Esophagus (tissue), 2 donors: ENCODE measurements at regions not wholly inside any gene's neighbourhood (a gene's known extent, or its start where the extent isn't known, plus 50 kb on each side); places are given as distances from the start of the nearest gene placed in this dataset.

Experiments
- H3K27ac ChIP-seq, 2 donors: one replicate each; pipeline ENCODE4 v1.5.1; 2013; ENCODE audit warnings: low read depth in 2 of 2, mild to moderate bottlenecking in 2 of 2, inconsistent platforms in 1 of 2, low read length in 1 of 2, moderate library complexity in 1 of 2
- H3K27me3 ChIP-seq, 2 donors: one replicate each; pipeline ENCODE4 v1.6.1; 2013; ENCODE audit warnings: low read length in 2 of 2, control low read depth in 1 of 2, mild to moderate bottlenecking in 1 of 2; ENCODE audit not compliant: insufficient read depth in 2 of 2, control insufficient read depth in 1 of 2
- H3K36me3 ChIP-seq, 2 donors: one replicate each; pipeline ENCODE4 v1.6.1; 2013; ENCODE audit warnings: low read length in 1 of 2; ENCODE audit not compliant: control insufficient read depth in 2 of 2, insufficient read depth in 2 of 2
- H3K4me1 ChIP-seq, 2 donors: one replicate each; pipeline ENCODE4 v1.6.1; 2013; ENCODE audit warnings: low read length in 1 of 2; ENCODE audit not compliant: control insufficient read depth in 2 of 2, insufficient read depth in 2 of 2
- H3K4me3 ChIP-seq, 2 donors: one replicate each; pipeline ENCODE4 v1.5.1; 2013; ENCODE audit warnings: low read length in 2 of 2, mild to moderate bottlenecking in 2 of 2, low read depth in 1 of 2, moderate library complexity in 1 of 2
- H3K9me3 ChIP-seq, 2 donors: one replicate each; pipeline ENCODE4 v1.6.1; 2013; ENCODE audit warnings: mild to moderate bottlenecking in 2 of 2, low read depth in 1 of 2, low read length in 1 of 2, moderate library complexity in 1 of 2; ENCODE audit not compliant: control insufficient read depth in 2 of 2, insufficient read depth in 1 of 2
- WGBS, 2 donors: extraction: QIAGEN DNeasy Blood & Tissue Kit; methylation state at CpG; one replicate each; pipeline ENCODE4 v1.1.7; 2013; 5-methylcytosine and 5-hydroxymethylcytosine counted together
- donor health status: healthy with polysubstance abuse.
- donor health status: Bipolar disorder and iron deficiency.

DNA sequence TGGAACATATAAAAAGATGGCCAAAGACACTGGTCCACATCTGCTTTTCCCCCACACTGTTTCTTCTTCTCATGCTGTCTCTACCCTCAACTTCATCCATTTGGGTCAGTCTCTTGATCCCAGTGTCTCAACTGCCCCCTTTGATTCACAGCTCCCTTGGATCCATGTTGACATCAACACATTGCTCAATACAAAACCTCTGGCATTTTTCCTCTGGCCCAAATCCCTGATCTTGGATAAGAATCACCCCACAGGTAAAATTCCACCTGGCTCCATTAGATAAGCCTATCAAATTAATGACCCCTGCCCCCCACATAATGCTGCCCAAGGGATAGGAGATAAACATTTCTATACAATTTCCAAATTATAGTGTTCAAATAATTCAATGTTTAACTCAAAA, 229.8 kb downstream of the TLE1 start:
- Histone ChIP-seq H3K4me1 (no peaks in the 10 kb centered on the region), H3K27me3 (no peaks in the 10 kb centered on the region), H3K9me3 (no peaks in the 10 kb centered on the region), H3K36me3 (no peaks in the 10 kb centered on the region), H3K4me3 (no peak overlapping the region), H3K27ac (no peak overlapping the region)

DNA sequence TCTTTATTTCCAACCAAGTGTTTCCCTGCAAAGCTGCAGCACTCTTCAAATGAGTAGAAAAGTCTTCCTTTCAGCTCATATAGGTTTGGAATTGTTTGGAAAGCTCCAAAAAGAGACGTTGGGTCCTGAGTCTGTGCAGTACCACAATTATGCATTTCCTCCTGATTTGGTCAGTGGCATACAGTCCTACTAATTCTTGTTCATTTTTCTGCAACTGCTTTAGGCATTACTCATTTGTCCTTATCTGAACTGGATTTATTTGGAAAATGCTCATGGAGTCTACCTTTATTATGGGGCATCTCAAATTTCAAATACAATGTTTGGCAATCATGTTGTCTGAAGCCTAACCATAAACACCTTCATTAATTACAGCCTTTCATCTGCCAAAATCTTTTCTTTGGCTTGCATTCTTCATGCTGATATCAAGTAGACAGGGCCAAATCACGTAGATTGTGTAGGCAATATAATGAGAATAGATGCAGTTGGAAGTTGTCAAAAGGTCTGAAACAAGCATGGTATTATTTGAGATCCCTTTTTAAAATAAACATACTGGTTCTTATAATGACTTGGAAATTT, 232.8 kb downstream of the TLE1 start:
- H3K36me3 ChIP-seq = no peaks in the 10 kb centered on the region
- H3K27me3 ChIP-seq = no peaks in the 10 kb centered on the region
- no peak overlapping the region for H3K4me3 ChIP-seq
- H3K9me3 ChIP-seq = no peaks in the 10 kb centered on the region
- no peaks in the 10 kb centered on the region for H3K4me1 ChIP-seq
- WGBS, 2 donors = 53 to 59% methylated on average over 2 of the region's 2 CpGs
- H3K27ac ChIP-seq = no peak overlapping the region

DNA sequence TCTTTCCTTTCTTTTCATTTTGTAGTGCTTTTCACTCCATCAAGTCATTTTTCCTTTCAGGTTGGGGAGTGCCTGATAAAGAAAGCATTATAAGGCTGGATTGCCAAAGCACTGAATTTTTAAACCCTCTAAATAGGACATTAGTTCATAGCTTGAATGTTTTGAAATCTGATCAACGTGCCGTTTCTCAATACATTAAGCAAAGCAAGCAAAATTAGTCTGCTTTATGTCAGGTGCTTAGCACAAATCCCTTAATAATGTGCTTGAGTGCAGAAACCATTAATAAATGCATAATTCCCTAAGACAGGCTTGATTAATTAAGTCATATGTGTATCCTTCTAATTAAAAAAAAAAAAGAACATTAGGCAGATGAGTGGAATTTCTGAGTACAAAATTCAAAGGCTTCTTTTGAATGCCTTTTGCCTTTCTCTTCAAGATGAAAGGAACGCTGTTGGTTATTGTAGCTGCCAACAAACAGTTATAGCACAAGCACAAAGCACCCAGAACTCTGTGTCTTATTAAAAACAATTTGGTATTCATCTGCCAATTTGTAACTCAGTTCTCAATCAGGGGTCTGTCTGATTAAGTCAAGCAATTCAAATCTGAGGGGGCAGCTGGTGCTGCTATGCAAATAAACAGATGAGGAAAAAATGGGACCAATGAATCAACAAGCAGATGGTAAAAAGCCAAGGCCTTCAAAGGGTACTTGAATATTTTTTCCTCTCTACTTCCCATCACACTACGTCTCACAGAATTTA, 233.7 kb downstream of the TLE1 start:
- no peaks in the 10 kb centered on the region for H3K27me3 ChIP-seq
- H3K27ac ChIP-seq = no peak overlapping the region
- no peaks in the 10 kb centered on the region for H3K36me3 ChIP-seq
- no peaks in the 10 kb centered on the region for H3K4me1 ChIP-seq
- 42 to 55% methylated on average over 4 of the region's 4 CpGs for WGBS, 2 donors
- no peaks in the 10 kb centered on the region for H3K9me3 ChIP-seq
- H3K4me3 ChIP-seq = no peak overlapping the region

DNA sequence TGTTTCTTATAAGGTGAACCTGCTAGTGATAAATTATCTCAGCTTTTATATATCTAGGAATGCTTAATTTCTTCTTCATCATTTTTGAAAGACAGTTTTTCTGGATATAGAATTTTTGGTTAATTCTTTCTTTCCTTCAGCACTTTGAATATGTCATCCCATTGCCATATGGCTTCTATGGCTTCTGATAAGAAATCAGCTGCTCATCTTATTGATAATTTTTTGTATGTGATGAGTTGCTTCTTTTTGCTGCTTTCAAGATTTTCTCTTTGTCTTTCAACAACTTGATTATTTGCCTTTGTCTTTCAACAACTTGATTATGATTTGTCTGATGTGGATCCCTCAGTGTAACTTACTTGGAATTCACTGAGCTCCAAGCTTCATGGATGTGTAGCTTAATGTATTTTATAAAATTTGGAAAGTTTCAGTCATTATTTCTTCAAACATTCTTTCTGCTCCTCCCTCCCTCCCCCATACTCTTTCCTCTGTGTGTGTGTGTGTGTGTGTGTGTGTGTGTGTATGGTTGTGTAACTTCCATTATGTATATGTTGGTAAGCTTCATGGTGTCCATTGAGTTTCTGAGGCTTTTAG, 243.9 kb downstream of the TLE1 start:
- H3K27me3 ChIP-seq = no peaks in the 10 kb centered on the region
- H3K4me3 ChIP-seq = no peak overlapping the region
- H3K27ac ChIP-seq = no peak overlapping the region
- H3K4me1 ChIP-seq = no peaks in the 10 kb centered on the region
- H3K36me3 ChIP-seq = no peaks in the 10 kb centered on the region
- peaks cover 0 to 3% of the 10 kb centered on the region in 2 donors for H3K9me3 ChIP-seq

DNA sequence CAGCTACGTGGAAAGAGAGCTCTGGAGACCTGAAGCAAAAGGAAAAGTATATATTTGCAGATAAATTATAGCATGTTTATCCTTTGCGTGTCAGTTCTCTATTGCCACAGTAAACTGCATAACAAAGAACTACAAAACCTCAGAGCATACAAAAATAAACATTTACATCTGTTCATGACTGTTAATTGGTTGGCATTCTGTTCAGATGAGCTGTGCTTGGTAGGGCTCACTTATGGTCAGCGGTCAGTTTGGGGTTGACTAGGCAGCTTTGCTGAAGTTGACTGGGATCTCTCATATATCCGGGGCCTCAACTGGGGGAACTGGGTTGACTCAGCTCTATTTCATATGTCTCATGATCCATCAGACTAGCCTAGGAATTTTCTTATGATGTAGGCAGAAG, 257.7 kb downstream of the TLE1 start:
- WGBS, 2 donors = 69 to 75% methylated on average over 4 of the region's 4 CpGs
- H3K4me3 ChIP-seq = no peak overlapping the region

DNA sequence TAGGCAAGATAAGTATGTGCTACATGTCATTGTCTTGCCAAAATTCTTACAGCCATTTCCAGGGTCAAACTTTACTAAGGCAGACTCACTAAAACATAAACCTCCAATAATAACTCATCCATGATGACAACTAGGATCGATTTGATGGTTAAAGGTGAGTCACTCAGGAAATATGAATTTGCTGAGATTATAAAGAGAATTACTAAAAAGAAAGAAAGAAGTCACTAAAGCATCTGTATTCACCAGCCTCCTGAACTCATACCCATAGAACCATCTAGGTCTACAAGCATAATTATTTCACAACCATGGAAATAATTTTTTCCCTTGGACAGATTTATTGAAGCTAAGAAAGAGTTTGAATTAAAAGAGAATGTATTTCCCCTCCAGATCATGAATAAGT, 258.6 kb downstream of the TLE1 start:
- H3K4me1 ChIP-seq = no peaks in the 10 kb centered on the region
- H3K27me3 ChIP-seq = no peaks in the 10 kb centered on the region
- H3K4me3 ChIP-seq = no peak overlapping the region
- H3K36me3 ChIP-seq = no peaks in the 10 kb centered on the region
- WGBS, 2 donors = 19 to 44% methylated on average over 1 of the region's 1 CpG
- no peaks in the 10 kb centered on the region for H3K9me3 ChIP-seq
- no peak overlapping the region for H3K27ac ChIP-seq

More for the DNA sequence above, 257.7 kb downstream of the TLE1 start:
- no peak overlapping the region for H3K27ac ChIP-seq
- H3K27me3 ChIP-seq = no peaks in the 10 kb centered on the region
- no peaks in the 10 kb centered on the region for H3K4me1 ChIP-seq
- no peaks in the 10 kb centered on the region for H3K36me3 ChIP-seq
- H3K9me3 ChIP-seq = no peaks in the 10 kb centered on the region

DNA sequence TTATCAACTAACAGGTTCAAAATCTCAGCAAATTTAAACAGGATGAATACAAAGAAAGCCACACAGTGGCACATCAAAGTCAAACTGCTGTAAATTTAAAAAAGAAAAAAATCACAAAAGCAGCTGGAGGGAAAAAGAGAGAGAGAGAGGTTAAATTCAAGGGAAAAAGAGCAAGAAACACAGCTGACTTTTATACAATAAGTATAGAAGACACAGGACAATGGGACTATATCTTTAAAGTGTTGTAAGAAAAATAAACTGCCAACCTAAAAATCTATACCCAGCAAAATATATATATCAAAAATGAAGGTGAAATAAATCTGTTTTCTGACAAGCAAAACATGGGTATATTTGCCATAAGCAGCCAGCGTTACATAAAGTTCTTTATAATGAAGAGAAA, 261.5 kb downstream of the TLE1 start:
- Histone ChIP-seq H3K4me1 (no peaks in the 10 kb centered on the region), H3K27me3 (no peaks in the 10 kb centered on the region), H3K9me3 (no peaks in the 10 kb centered on the region), H3K4me3 (no peak overlapping the region), H3K36me3 (no peaks in the 10 kb centered on the region), H3K27ac (no peak overlapping the region)
- WGBS, 2 donors = 96 to 97% methylated on average over 1 of the region's 1 CpG

DNA sequence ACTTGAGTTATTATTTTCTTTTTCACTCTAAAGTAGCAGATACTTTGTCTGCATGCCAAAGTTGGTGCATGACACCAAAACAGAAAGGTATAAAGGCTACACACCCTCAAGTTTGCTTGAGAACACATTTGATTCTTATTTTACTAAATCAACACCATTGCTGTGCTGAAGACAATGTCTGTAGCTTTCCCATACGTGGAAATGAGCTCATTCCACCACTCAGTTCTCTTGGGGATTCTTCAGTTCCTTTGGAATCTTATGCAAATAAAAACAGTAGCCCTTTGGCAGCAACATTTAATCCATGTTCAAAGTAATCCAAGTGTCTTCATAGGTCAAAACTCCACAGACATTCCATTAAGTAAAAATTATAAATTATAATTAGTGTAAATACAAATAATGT, 264.9 kb downstream of the TLE1 start:
- Histone ChIP-seq H3K27me3 (no peaks in the 10 kb centered on the region), H3K27ac (no peak overlapping the region), H3K4me3 (no peak overlapping the region), H3K36me3 (no peaks in the 10 kb centered on the region), H3K9me3 (no peaks in the 10 kb centered on the region), H3K4me1 (no peaks in the 10 kb centered on the region)
- WGBS, 2 donors = 16 to 19% methylated on average over 1 of the region's 1 CpG

DNA sequence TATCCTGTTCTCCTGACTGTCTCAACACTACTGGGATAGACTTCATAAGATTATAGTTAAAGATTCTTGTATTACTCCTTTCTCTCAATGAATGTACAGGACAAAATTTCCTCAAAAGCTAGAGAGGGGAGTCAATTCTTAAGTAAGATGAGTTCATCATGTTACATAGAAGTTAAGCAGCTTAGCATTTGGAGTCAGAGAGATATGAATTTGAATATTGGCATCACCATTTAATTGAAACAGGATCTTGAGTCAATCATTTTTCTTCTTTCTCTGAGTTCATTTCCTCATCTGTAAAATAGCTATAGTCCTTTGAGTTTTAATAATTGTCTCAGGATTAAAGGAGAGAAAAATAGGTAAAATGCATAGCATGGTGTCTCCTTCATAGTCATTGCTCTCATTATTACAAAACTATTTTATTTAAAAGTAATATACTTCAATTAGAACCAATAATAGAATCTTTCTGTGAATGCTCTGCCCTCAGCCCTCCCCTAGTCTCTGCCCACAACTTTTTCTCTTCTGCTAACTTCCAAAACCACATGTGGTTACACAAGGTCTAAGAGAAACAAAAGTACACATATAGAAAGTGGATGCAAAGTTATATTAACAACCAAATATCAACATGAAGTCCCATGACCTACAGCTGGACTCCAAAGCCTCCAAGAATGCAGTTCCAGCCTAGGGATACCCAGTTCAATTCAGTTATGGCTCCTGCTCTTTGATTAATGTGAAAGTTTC, 265.6 kb downstream of the TLE1 start:
- Histone ChIP-seq H3K9me3 (no peaks in the 10 kb centered on the region), H3K4me3 (no peak overlapping the region), H3K36me3 (no peaks in the 10 kb centered on the region), H3K4me1 (no peaks in the 10 kb centered on the region), H3K27ac (no peak overlapping the region), H3K27me3 (no peaks in the 10 kb centered on the region)
